ENCODE measurements at regions not wholly inside any gene's neighbourhood (a gene's known extent, or its start where the extent isn't known, plus 50 kb on each side); places are given as distances from the start of the nearest gene placed in this dataset.

GRCh38 chr3:13688824-13689223, 139.9 kb downstream of the FBLN2 start:
- Mint-ChIP-seq H3K4me3 (ENCODE audit: unreplicated experiment) (no peak overlapping the region), H3K9me3 (ENCODE audit: unreplicated experiment) (no peaks in the 10 kb centered on the region), H3K27ac (ENCODE audit: unreplicated experiment) (no peak overlapping the region), H3K27me3 (ENCODE audit: unreplicated experiment) (peaks cover 5% of the 10 kb centered on the region), H3K36me3 (ENCODE audit: unreplicated experiment) (peaks cover 3% of the 10 kb centered on the region), H3K4me1 (ENCODE audit: low read depth, unreplicated experiment) (no peaks in the 10 kb centered on the region)
- no peak for TF ChIP-seq CTCF (IDR thresholded peaks at IDR 0.05; ENCODE audit: partially characterized antibody, unreplicated experiment)
- DNase-seq: no peak

DNA sequence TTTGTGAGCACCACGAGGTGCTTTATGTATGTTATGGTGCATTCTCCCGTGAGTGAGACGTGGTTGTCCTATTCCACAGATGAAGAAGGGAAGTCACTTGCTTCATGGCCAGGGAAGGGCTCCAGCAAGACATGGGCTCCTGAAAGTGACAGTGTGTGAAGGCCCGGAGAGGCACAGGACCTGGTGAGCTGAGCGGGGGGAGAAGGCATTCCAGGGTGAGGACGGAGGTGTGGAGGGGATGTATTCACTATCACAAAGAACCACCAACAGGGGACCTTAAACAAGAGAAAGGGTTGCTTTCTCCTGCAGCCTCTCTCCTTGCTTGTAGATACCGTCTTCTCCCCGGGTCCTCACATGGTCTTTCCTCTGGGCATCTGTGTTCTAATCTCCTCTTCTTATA, 139.1 kb downstream of the FBLN2 start:
- H3K4me1 Mint-ChIP-seq (ENCODE audit: low read depth, unreplicated experiment): no peaks in the 10 kb centered on the region
- no peak overlapping the region for H3K27ac Mint-ChIP-seq (ENCODE audit: unreplicated experiment)
- peaks cover 2% of the 10 kb centered on the region for H3K9me3 Mint-ChIP-seq (ENCODE audit: unreplicated experiment)

More for the DNA sequence above, 139.1 kb downstream of the FBLN2 start:
- Mint-ChIP-seq H3K36me3 (ENCODE audit: unreplicated experiment) (peaks cover 3% of the 10 kb centered on the region), H3K27me3 (ENCODE audit: unreplicated experiment) (peaks cover 5% of the 10 kb centered on the region), H3K4me3 (ENCODE audit: unreplicated experiment) (no peak overlapping the region)
- TF ChIP-seq CTCF (IDR thresholded peaks at IDR 0.05; ENCODE audit: partially characterized antibody, unreplicated experiment): no peak
- DNase-seq: no peak

Measured in glutamatergic neuron (in vitro differentiated cells).